Dedifferentiated amniotic fluid mesenchymal stem cell (primary cell): ENCODE measurements at regions not wholly inside any gene's neighbourhood (a gene's known extent, or its start where the extent isn't known, plus 50 kb on each side); places are given as distances from the start of the nearest gene placed in this dataset.
A peak's percentile ranks its signal among the peaks of the same experiment; 100 is the strongest.
"Not testable (repeated sequence)": the region's sequence is repeated elsewhere in the genome, so short reads cannot be mapped to it uniquely, and the experiment has no call there.

Source experiments
- DNase-seq: peaks from one replicate; pipeline ENCODE4 v3.0.0-alpha.2; 2016; ENCODE audit errors: extremely low spot score

- no peak for DNase-seq
Observed at GRCh38 chr13:23947893-23948292, 50.6 kb upstream of the C1QTNF9B start.

GRCh38 chr13:23949200-23949599, 51.9 kb upstream of the C1QTNF9B start:
- DNase-seq = no peak

- no peak for DNase-seq
Observed at GRCh38 chr13:23949736-23950135, 52.4 kb upstream of the C1QTNF9B start.

- DNase-seq = no peak
Observed at GRCh38 chr13:23950736-23951510, 53.6 kb upstream of the C1QTNF9B start.

- no peak for DNase-seq
Observed at GRCh38 chr13:23952796-23953195, 55.5 kb upstream of the C1QTNF9B start.

GRCh38 chr13:23953860-23954512, 56.7 kb upstream of the C1QTNF9B start:
- no peak for DNase-seq

GRCh38 chr13:23955064-23955463, 57.8 kb upstream of the C1QTNF9B start:
- no peak for DNase-seq

GRCh38 chr13:23956106-23956505, 58.8 kb upstream of the C1QTNF9B start:
- no peak for DNase-seq

GRCh38 chr13:23957981-23958380, 60.7 kb upstream of the C1QTNF9B start:
- DNase-seq = no peak

GRCh38 chr13:23959231-23959862, 62.0 kb upstream of the C1QTNF9B start:
- DNase-seq = no peak

- DNase-seq = peak; percentile 33
Observed at GRCh38 chr13:23960566-23961156, 63.4 kb upstream of the C1QTNF9B start.

- DNase-seq = no peak
Observed at GRCh38 chr13:23963184-23963931, 66.1 kb upstream of the C1QTNF9B start.

- DNase-seq = no peak
Observed at GRCh38 chr13:23963947-23964346, 66.6 kb upstream of the C1QTNF9B start.

GRCh38 chr13:23965346-23965745, 68.0 kb upstream of the C1QTNF9B start:
- no peak for DNase-seq

GRCh38 chr13:23966221-23966690, 69.0 kb upstream of the C1QTNF9B start:
- no peak for DNase-seq

GRCh38 chr13:23966691-23967615, 69.7 kb upstream of the C1QTNF9B start:
- DNase-seq = no peak

GRCh38 chr13:23967792-23968191, 70.5 kb upstream of the C1QTNF9B start:
- DNase-seq = not testable (repeated sequence)

GRCh38 chr13:23969647-23970046, 72.3 kb upstream of the C1QTNF9B start:
- DNase-seq = no peak

- DNase-seq = peak; percentile 78
Observed at GRCh38 chr13:23979361-23980159, 82.3 kb upstream of the C1QTNF9B start.

- peak; percentile 61 for DNase-seq
Observed at GRCh38 chr13:23980160-23980551, 82.9 kb upstream of the C1QTNF9B start.
